RWPE2 (cell line): ENCODE measurements at regions not wholly inside any gene's neighbourhood (a gene's known extent, or its start where the extent isn't known, plus 50 kb on each side); places are given as distances from the start of the nearest gene placed in this dataset.

Experiments used
- ATAC-seq: fragments of 200-7000 bp; cut with Tn5 transposase; 3 replicates; pipeline ENCODE4 v1.9.1; 2021; ENCODE audit warnings: low read depth
- DNase-seq: peaks from one replicate; pipeline ENCODE4 v3.0.0-alpha.2; 2020; ENCODE audit warnings: low spot score
- H3K27ac ChIP-seq: fragments of 450-650 bp; 2 replicates; pipeline ENCODE4 v1.5.1; 2017; ENCODE audit warnings: mild to moderate bottlenecking; ENCODE audit not compliant: poor library complexity, severe bottlenecking
- H3K27me3 ChIP-seq: fragments of 250-450 bp; sonication (Bioruptor Pico); 2 replicates; pipeline ENCODE4 v1.5.1; 2021; ENCODE audit warnings: mild to moderate bottlenecking, moderate library complexity; ENCODE audit not compliant: insufficient read depth, poor library complexity, severe bottlenecking
- H3K36me3 ChIP-seq: fragments of 250-450 bp; sonication (Bioruptor Pico); 2 replicates; pipeline ENCODE4 v1.5.1; 2020; ENCODE audit warnings: low read depth, mild to moderate bottlenecking, moderate library complexity
- H3K4me1 ChIP-seq: fragments of 250-450 bp; sonication (Bioruptor Pico); 2 replicates; pipeline ENCODE4 v1.5.1; 2021; ENCODE audit warnings: mild to moderate bottlenecking, moderate library complexity; ENCODE audit not compliant: insufficient read depth, poor library complexity, severe bottlenecking
- H3K4me3 ChIP-seq: fragments of 250-450 bp; sonication (Bioruptor Pico); 2 replicates; pipeline ENCODE4 v1.5.1; 2021; ENCODE audit warnings: mild to moderate bottlenecking, moderate library complexity; ENCODE audit not compliant: severe bottlenecking
- H3K9me3 ChIP-seq: fragments of 250-450 bp; sonication (Bioruptor Pico); 2 replicates; pipeline ENCODE4 v1.5.1; 2021; ENCODE audit warnings: mild to moderate bottlenecking, moderate library complexity; ENCODE audit not compliant: severe bottlenecking
- TF ChIP-seq, protein P1 (sequence below): fragments of 450-650 bp; IDR thresholded peaks from one replicate; pipeline ENCODE4 v1.5.1; 2017; ENCODE audit warnings: mild to moderate bottlenecking, moderate library complexity; ENCODE audit not compliant: poor library complexity, severe bottlenecking

DNA sequence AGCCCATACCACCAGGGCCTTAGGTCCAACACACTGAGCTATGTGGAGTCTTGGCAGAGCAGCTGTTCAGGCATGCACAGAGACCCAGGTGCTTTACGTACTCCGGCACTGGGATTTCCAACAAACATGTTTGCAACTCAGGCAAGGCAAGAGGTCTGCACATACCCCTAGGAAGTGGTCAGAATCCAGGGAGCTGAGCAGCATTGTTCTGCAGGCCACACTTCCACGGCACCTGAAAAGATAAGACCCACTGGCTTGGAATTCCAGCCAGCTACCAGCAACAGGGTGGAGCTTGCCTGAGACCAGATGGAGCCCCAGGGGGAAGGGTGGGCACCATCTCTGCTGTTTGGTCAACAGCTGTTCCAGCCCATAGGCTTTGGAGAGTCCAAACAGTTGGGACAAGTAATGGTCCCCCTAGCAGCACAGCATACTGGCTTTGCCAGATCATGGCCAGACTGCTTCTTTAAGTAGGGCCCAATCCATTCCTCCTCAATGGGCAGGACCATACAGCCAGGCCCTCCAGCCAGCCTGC lies 51.7 kb upstream of the LRRC8B start:
- no peaks in the 10 kb centered on the region for H3K4me1 ChIP-seq
- no peaks in the 10 kb centered on the region for H3K27me3 ChIP-seq
- no peak overlapping the region for H3K4me3 ChIP-seq
- ATAC-seq (no peak), DNase-seq (no peak)
- no peaks in the 10 kb centered on the region for H3K36me3 ChIP-seq
- H3K27ac ChIP-seq, result no peak overlapping the region
- TF ChIP-seq, protein P1, sequence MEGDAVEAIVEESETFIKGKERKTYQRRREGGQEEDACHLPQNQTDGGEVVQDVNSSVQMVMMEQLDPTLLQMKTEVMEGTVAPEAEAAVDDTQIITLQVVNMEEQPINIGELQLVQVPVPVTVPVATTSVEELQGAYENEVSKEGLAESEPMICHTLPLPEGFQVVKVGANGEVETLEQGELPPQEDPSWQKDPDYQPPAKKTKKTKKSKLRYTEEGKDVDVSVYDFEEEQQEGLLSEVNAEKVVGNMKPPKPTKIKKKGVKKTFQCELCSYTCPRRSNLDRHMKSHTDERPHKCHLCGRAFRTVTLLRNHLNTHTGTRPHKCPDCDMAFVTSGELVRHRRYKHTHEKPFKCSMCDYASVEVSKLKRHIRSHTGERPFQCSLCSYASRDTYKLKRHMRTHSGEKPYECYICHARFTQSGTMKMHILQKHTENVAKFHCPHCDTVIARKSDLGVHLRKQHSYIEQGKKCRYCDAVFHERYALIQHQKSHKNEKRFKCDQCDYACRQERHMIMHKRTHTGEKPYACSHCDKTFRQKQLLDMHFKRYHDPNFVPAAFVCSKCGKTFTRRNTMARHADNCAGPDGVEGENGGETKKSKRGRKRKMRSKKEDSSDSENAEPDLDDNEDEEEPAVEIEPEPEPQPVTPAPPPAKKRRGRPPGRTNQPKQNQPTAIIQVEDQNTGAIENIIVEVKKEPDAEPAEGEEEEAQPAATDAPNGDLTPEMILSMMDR, result no peak
- no peaks in the 10 kb centered on the region for H3K9me3 ChIP-seq
